Thymus (tissue), 11 donors: ENCODE measurements at regions not wholly inside any gene's neighbourhood (a gene's known extent, or its start where the extent isn't known, plus 50 kb on each side); places are given as distances from the start of the nearest gene placed in this dataset.

Experiments used
- DNase-seq, 9 donors: peaks; one replicate each; pipeline ENCODE4 v3.0.0-alpha.2; 2013; ENCODE audit warnings: low spot score in 9 of 9, low read depth in 6 of 9, missing footprints in 1 of 9
- H3K27ac ChIP-seq, 2 donors: one replicate each; pipeline ENCODE4 v1.5.1; 2013; ENCODE audit warnings: control low read depth in 1 of 2, low read depth in 1 of 2, low read length in 1 of 2, mild to moderate bottlenecking in 1 of 2, moderate library complexity in 1 of 2
- H3K27me3 ChIP-seq, 2 donors: one replicate each; pipeline ENCODE4 v1.5.1; 2013; ENCODE audit warnings: low read length in 1 of 2; ENCODE audit not compliant: control insufficient read depth in 2 of 2, insufficient read depth in 1 of 2
- H3K36me3 ChIP-seq, 2 donors: one replicate each; pipeline ENCODE4 v1.5.1; 2013; ENCODE audit warnings: low read length in 1 of 2, mild to moderate bottlenecking in 1 of 2, moderate library complexity in 1 of 2; ENCODE audit not compliant: control insufficient read depth in 2 of 2, insufficient read depth in 2 of 2
- H3K4me1 ChIP-seq, 2 donors: one replicate each; pipeline ENCODE4 v1.5.1; 2013; ENCODE audit warnings: low read length in 2 of 2; ENCODE audit not compliant: control insufficient read depth in 2 of 2, insufficient read depth in 2 of 2
- H3K4me3 ChIP-seq, 2 donors: one replicate each; pipeline ENCODE4 v1.5.1; 2013; ENCODE audit warnings: low read length in 2 of 2, control low read depth in 1 of 2, mild to moderate bottlenecking in 1 of 2
- H3K9me3 ChIP-seq, 2 donors: one replicate each; pipeline ENCODE4 v1.5.1; 2013; ENCODE audit warnings: low read length in 1 of 2, mild to moderate bottlenecking in 1 of 2; ENCODE audit not compliant: control insufficient read depth in 2 of 2, insufficient read depth in 1 of 2
- WGBS: extraction: QIAGEN DNeasy Blood & Tissue Kit; methylation state at CpG from one replicate; pipeline ENCODE4 v1.1.7; 2013; 5-methylcytosine and 5-hydroxymethylcytosine counted together
- donor health status: healthy.

DNA sequence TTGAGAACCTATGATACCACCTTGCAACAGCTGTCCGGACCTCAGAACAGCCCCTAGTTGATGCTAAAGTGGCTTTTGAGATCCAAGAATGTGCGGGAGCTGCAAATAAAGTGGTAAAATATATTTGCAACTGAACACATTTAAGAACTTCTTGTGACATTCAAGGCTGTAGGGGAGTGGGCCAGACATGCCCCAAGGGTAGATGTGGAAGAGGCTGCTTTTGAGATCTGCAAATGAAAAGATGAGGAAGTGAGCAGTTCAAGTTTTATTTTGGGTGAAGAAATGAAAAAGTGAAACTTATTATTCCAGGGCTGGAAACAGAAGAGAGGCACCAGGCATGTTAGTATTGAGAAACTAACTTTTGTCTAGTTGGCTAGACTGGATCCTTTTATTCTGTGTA is 359.5 kb upstream of the PLXNA2 start:
- WGBS, result 74% methylated on average over 2 of the region's 2 CpGs
- Histone ChIP-seq H3K27ac (no peak overlapping the region), H3K4me3 (no peak overlapping the region), H3K9me3 (no peaks in the 10 kb centered on the region), H3K36me3 (no peaks in the 10 kb centered on the region), H3K27me3 (no peaks in the 10 kb centered on the region), H3K4me1 (no peaks in the 10 kb centered on the region)
- DNase-seq, result no peak

DNA sequence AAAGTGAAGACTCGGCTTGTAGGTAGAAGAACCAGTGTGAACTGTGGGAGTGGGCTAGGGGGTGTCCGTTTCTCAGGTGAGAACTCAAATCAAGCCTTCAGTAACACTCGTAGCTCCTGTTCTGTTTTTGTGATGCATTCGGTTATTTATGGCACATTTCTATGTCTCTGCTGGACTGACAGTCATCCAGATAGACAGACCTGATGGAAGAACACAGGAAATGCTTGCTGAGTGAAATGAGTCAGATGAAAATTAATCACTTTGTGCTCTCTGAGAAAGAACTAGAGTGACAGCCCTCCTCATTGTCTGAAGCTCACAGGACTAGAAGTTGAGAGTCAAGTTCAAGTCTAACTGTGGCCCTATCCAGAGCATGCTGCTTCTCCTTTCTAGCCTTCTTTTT is 360.1 kb upstream of the PLXNA2 start:
- H3K27ac ChIP-seq, result no peak overlapping the region
- no peaks in the 10 kb centered on the region for H3K9me3 ChIP-seq
- H3K4me3 ChIP-seq, result no peak overlapping the region
- H3K4me1 ChIP-seq, result no peaks in the 10 kb centered on the region
- 71% methylated on average over 4 of the region's 4 CpGs for WGBS
- no peak for DNase-seq
- H3K36me3 ChIP-seq, result no peaks in the 10 kb centered on the region
- no peaks in the 10 kb centered on the region for H3K27me3 ChIP-seq

DNA sequence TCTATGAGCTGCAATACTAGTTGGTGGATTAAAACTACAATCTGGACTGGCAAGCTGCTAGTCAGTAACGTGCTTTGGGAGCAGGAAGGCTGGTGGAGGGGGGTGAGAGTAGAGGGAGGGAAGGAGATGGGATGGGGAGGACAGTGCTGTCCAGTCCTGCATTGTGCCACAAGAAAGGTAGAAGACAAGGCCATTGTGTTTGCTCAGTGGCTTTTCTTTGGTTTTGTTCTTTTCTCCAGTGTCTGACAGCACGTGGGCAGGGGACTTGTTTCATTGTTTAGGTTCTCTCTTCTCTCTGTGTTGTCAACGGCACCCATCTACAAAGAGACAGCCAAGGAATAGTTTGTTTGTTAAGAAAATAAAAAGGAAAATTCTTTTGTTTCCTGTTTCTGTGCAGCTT is 362.8 kb upstream of the PLXNA2 start:
- Histone ChIP-seq H3K27ac (no peak overlapping the region), H3K36me3 (no peaks in the 10 kb centered on the region), H3K27me3 (no peaks in the 10 kb centered on the region), H3K4me3 (no peak overlapping the region), H3K4me1 (no peaks in the 10 kb centered on the region), H3K9me3 (no peaks in the 10 kb centered on the region)
- no peak for DNase-seq
- WGBS, result 83% methylated on average over 3 of the region's 3 CpGs

DNA sequence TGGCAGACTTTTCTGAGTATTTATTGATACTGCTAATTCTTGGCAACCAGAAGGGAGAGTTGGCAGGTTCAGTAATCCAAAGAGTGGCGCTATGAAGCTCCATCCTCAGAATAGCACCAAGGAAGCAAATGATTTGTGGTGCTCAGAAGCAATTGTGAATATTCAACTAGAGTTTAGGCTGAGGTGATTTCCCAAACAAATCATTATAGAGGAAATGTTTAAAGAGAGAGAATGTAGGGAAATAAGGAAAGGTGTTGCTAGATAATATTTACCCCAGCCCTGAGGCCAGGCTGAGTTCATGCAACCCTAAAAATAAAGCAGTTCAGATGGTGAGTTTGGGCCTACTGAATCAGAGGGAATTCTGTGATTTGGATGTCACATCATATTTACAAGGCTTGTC is 363.4 kb upstream of the PLXNA2 start:
- no peaks in the 10 kb centered on the region for H3K36me3 ChIP-seq
- H3K4me1 ChIP-seq, result no peaks in the 10 kb centered on the region
- H3K9me3 ChIP-seq, result no peaks in the 10 kb centered on the region
- H3K4me3 ChIP-seq, result no peak overlapping the region
- 98% methylated on average over 1 of the region's 1 CpG for WGBS
- DNase-seq, result no peak
- no peak overlapping the region for H3K27ac ChIP-seq
- H3K27me3 ChIP-seq, result no peaks in the 10 kb centered on the region

GRCh38 chr1:208614610-208615009 is 370.4 kb upstream of the PLXNA2 start:
- H3K4me1 ChIP-seq, result no peaks in the 10 kb centered on the region
- no peaks in the 10 kb centered on the region for H3K27me3 ChIP-seq
- no peak overlapping the region for H3K4me3 ChIP-seq
- no peak overlapping the region for H3K27ac ChIP-seq
- H3K36me3 ChIP-seq, result no peaks in the 10 kb centered on the region
- H3K9me3 ChIP-seq, result peaks cover 0 to 4% of the 10 kb centered on the region in 2 donors
- no peak for DNase-seq
- 76% methylated on average over 2 of the region's 2 CpGs for WGBS

DNA sequence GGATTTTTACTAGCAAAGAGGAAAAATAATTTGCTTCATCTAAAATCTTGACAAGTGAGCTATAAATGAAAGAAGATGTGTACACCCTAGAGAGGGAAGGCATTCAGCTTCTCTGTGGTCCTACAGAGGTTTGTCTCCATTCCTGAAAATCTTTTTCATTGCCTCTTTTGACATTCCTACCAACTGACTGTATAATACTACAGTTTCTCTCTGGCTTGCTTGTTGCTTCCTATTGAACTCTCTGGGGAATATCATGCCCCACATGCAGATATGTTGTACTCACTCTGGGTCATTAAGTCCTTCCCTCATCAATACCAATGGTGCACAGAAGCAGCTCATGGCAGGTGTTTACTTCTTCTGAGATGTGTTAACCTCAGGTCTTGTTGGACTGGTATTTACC is 371.2 kb upstream of the PLXNA2 start:
- H3K36me3 ChIP-seq, result no peaks in the 10 kb centered on the region
- H3K27ac ChIP-seq, result no peak overlapping the region
- no peak for DNase-seq
- H3K4me3 ChIP-seq, result no peak overlapping the region
- H3K9me3 ChIP-seq, result peaks cover 0 to 4% of the 10 kb centered on the region in 2 donors
- H3K27me3 ChIP-seq, result no peaks in the 10 kb centered on the region
- H3K4me1 ChIP-seq, result no peaks in the 10 kb centered on the region

- Histone ChIP-seq H3K36me3 (no peaks in the 10 kb centered on the region), H3K4me1 (no peaks in the 10 kb centered on the region), H3K27me3 (no peaks in the 10 kb centered on the region), H3K9me3 (peaks cover 0 to 4% of the 10 kb centered on the region in 2 donors), H3K27ac (no peak overlapping the region), H3K4me3 (no peak overlapping the region)
- 84% methylated on average over 3 of the region's 3 CpGs for WGBS
- DNase-seq, result no peak
Measured at GRCh38 chr1:208616776-208617175, 372.6 kb upstream of the PLXNA2 start.

DNA sequence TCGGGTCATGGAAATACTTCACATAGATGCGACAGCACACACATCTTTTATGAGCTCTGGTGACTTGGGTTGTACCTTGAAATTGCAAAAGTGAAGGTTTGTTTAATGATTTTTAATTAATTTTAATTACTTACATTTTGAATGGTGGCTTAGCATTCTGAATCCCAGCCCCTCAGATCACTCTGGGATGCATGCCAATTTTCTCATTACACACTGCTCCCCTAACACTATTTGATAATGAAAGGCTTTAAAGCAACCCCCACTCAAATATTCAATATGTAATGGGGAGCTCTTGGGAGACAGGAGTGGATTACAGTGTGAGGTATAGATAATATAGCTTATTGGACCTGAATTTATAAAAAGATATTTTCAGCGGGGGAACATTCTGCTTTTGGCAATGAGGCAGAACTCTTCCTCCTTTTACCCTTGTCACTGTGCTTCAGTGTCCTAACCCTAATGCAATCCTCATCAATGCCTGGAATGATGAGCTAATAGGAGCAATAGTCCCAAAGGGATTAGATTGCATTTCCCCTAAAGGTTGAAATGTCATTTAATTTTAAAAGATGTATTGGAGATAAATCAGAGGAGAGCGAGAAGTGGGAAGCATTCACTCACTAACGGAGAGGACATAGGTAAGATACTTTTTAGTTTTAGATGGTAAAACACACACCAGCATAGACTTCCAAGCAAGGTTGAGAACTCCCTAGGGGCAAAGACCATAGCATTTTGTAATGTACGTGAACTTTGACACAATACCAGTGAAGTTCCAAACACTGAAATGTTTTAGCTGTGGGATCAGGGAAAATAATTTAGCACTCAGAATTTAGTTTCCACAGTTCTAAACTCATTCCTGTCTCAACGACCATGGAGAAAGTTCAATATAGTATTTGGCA is 384.1 kb upstream of the PLXNA2 start:
- H3K27me3 ChIP-seq, result no peaks in the 10 kb centered on the region
- no peak for DNase-seq
- H3K27ac ChIP-seq, result no peak overlapping the region
- no peaks in the 10 kb centered on the region for H3K4me1 ChIP-seq
- no peaks in the 10 kb centered on the region for H3K36me3 ChIP-seq
- WGBS, result 85% methylated on average over 7 of the region's 7 CpGs
- no peak overlapping the region for H3K4me3 ChIP-seq
- no peaks in the 10 kb centered on the region for H3K9me3 ChIP-seq

DNA sequence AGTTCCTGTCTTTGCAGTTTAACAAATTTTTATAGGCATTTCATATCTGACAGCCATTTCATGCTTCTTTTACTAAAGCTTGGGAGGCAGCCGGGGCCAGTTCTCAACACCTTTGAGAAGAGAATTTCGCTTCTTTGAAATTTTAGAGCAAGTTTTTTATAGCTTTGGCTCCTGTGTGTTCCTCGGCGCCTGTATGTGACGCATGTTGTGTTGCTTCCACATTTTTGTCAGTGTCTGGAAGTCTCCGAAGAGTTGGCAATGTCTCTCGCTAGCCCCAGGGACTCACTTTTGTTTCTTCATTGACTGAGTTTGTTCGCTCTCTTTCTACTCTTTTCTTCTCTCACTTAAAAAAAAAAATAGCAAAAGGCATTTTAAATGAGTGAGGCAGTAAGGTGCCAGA is 386.9 kb upstream of the PLXNA2 start:
- H3K27me3 ChIP-seq, result no peaks in the 10 kb centered on the region
- no peak overlapping the region for H3K4me3 ChIP-seq
- no peak overlapping the region for H3K27ac ChIP-seq
- no peaks in the 10 kb centered on the region for H3K36me3 ChIP-seq
- no peaks in the 10 kb centered on the region for H3K4me1 ChIP-seq
- DNase-seq, result no peak
- H3K9me3 ChIP-seq, result no peaks in the 10 kb centered on the region
- WGBS, result 90% methylated on average over 8 of the region's 8 CpGs
